ENCODE measurements at regions not wholly inside any gene's neighbourhood (a gene's known extent, or its start where the extent isn't known, plus 50 kb on each side); places are given as distances from the start of the nearest gene placed in this dataset.

DNA sequence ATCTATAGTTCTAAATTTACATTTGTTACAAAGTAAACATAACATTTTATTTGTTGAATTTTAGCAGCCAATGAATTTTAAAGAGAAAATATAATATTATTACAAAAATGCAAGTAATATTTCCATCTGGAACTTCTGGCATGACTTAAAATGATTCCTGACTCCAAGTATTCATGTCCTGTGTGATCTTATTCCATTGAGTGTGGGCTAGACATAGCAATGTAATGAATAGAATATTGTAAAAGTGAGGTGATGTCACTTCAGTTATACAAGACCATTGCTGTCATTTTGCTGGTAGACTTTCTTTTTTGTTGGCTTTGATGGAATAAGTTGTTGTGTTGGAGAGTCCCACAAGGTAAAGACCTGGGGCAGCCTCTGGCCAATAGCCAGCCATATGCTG is 912.2 kb upstream of the PIK3C3 start:
- Histone ChIP-seq H3K27me3 (replicated peaks) (no peaks in the 10 kb centered on the region), H3K27ac (no peak overlapping the region), H3K4me1 (replicated peaks) (no peaks in the 10 kb centered on the region), H3K9me3 (replicated peaks) (no peaks in the 10 kb centered on the region), H3K36me3 (no peaks in the 10 kb centered on the region), H3K4me3 (no peak overlapping the region)
- no peak for DNase-seq (ENCODE audit: low read depth in 1 of 2, low spot score in 2 of 2)

DNA sequence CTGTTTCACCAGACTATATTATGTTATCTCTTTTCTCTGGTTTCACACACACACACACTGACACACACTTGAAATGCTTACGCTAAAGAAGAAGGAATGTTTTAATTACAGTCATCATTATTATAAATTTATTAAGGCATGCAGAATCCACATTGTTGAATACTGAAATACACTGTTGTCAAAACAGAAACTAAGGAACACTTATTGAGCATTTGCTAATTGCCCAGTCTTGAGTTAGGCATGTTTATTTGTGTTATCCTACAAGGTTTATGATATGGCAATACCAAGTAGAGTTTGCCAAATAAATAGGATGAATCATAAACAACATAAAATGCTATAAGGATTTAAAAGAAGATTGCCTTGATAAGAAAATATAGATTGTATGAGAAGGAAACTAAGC is 917.0 kb upstream of the PIK3C3 start:
- Histone ChIP-seq H3K36me3 (no peaks in the 10 kb centered on the region), H3K4me1 (replicated peaks) (no peaks in the 10 kb centered on the region), H3K27ac (no peak overlapping the region), H3K9me3 (replicated peaks) (no peaks in the 10 kb centered on the region), H3K4me3 (no peak overlapping the region), H3K27me3 (replicated peaks) (no peaks in the 10 kb centered on the region)
- no peak for DNase-seq (ENCODE audit: low read depth in 1 of 2, low spot score in 2 of 2)

DNA sequence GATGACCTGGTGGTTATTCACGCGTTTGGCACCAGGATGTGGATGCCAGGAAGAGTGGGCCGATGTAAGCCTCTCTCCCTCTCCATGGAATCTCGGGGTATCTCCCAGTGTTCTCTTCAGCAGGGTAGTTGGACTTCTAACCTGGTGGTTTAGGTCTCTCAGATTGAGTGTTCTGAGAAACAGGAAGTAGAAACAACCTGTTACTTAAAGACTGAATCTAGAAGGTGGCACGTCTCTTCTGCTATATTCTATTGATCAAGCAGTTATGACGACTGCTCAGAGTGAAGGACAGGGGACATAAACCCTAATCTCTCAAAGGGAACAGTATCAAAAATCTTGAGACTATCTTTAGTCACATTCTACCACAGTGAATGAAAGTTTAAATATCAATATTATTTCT is 918.7 kb upstream of the PIK3C3 start:
- no peaks in the 10 kb centered on the region for H3K4me1 ChIP-seq (replicated peaks)
- no peaks in the 10 kb centered on the region for H3K27me3 ChIP-seq (replicated peaks)
- no peak for DNase-seq (ENCODE audit: low read depth in 1 of 2, low spot score in 2 of 2)
- H3K4me3 ChIP-seq, result no peak overlapping the region
- H3K9me3 ChIP-seq (replicated peaks), result no peaks in the 10 kb centered on the region
- H3K27ac ChIP-seq, result no peak overlapping the region
- no peaks in the 10 kb centered on the region for H3K36me3 ChIP-seq

DNA sequence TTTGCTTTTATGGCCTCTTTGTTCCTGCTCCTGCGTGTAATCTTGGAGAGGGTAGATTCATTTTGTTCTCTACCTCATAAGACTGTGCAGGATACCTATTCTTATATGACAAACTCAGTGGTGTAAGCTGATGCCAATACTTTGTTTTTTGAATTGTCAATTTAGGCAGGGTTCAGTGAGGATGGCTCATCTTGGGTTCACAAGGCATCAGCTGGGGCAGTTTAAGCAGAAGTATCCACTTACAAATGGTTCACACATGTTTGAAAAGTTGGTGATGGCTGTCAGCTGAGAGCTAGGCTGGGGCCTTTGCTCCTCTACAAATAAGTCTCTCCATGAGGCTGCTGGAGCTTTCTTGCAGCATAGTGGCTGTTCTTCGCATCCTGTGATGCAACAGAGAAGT is 920.6 kb upstream of the PIK3C3 start:
- H3K4me1 ChIP-seq (replicated peaks), result no peaks in the 10 kb centered on the region
- no peak for DNase-seq (ENCODE audit: low read depth in 1 of 2, low spot score in 2 of 2)
- no peak overlapping the region for H3K27ac ChIP-seq
- no peaks in the 10 kb centered on the region for H3K9me3 ChIP-seq (replicated peaks)
- no peaks in the 10 kb centered on the region for H3K27me3 ChIP-seq (replicated peaks)
- no peaks in the 10 kb centered on the region for H3K36me3 ChIP-seq
- H3K4me3 ChIP-seq, result no peak overlapping the region

DNA sequence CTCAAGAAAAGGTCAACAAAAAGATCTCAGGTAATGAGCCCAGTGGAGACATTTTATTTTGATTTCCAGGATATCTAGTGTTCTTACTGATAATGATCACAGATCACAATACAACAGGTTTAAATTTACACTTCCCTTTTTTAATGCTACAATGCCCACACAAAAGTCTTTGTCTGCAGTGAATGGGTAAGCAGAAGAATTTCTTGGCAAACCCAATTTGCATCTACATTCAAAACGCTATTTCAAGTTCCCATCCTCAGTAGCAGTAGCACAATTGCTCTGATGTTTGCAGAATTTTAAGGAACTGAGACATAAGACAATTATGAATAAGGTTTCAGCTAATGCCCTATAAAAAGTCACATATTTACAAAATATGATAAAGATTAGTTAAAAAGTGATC is 929.4 kb upstream of the PIK3C3 start:
- no peaks in the 10 kb centered on the region for H3K27me3 ChIP-seq (replicated peaks)
- H3K27ac ChIP-seq, result no peak overlapping the region
- no peak overlapping the region for H3K4me3 ChIP-seq
- DNase-seq (ENCODE audit: low read depth in 1 of 2, low spot score in 2 of 2), result no peak
- no peaks in the 10 kb centered on the region for H3K9me3 ChIP-seq (replicated peaks)
- no peaks in the 10 kb centered on the region for H3K36me3 ChIP-seq
- H3K4me1 ChIP-seq (replicated peaks), result no peaks in the 10 kb centered on the region

DNA sequence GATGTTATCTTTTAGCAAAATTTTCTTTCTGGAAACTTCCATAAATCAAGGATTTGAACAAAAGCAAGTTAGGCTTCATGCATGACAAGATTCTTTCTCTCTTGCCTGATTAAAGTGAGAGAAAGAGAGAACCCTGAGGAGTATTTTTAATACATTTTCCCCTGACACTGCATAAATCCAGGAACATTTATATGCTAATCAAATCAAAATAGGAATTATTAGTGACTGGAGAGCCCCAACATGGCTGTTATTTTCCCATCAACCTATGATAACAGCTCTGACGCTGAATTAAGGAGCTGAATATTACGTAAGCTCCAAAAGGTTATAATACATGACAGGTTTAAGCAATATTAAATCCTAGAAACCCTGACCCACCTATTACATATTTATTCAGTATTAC is 930.2 kb upstream of the PIK3C3 start:
- no peak overlapping the region for H3K27ac ChIP-seq
- DNase-seq (ENCODE audit: low read depth in 1 of 2, low spot score in 2 of 2), result no peak
- no peaks in the 10 kb centered on the region for H3K27me3 ChIP-seq (replicated peaks)
- no peak overlapping the region for H3K4me3 ChIP-seq
- H3K9me3 ChIP-seq (replicated peaks), result no peaks in the 10 kb centered on the region
- no peaks in the 10 kb centered on the region for H3K36me3 ChIP-seq
- H3K4me1 ChIP-seq (replicated peaks), result no peaks in the 10 kb centered on the region

DNA sequence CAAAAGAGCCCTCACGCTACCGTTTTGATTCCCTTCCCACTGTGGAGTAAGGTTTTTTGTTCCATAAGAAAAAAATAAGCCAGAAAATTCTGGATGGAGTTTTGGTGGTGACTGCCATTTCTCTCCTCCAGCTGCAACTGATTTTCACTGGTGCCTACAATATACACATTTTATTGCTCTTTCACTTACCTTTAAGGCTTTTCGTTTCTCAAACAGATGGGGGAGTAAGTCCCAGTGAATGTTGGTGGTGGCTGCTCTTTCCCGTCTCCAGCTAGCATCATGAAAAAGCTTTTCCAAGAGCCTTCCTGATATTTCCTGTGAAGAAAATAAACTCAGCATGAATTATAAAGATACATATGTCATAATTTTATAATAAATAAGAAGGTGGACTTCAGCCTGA is 932.5 kb upstream of the PIK3C3 start:
- no peak overlapping the region for H3K27ac ChIP-seq
- DNase-seq (ENCODE audit: low read depth in 1 of 2, low spot score in 2 of 2), result no peak

DNA sequence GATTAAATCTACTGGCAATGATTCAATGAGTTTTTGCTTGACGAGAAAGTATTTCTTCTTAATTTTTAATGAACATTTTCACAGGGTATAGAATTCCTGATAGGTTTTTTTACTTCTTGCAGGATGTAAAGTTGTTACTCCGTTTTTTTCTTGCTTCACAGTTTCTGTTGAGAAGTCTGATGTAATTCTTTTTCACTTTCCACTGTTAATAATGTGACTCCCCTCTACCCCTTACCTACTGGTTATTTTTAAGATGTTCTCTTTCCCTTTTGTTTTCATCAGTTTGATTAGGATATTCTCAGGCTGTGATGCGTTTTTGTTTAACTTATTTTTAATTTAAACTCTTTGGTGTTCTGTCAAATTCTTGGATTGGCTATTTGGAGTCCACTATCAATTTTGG is 933.9 kb upstream of the PIK3C3 start:
- Histone ChIP-seq H3K4me3 (no peak overlapping the region), H3K36me3 (no peaks in the 10 kb centered on the region), H3K4me1 (replicated peaks) (no peaks in the 10 kb centered on the region), H3K27me3 (replicated peaks) (no peaks in the 10 kb centered on the region), H3K9me3 (replicated peaks) (no peaks in the 10 kb centered on the region), H3K27ac (no peak overlapping the region)
- DNase-seq (ENCODE audit: low read depth in 1 of 2, low spot score in 2 of 2), result no peak

More for the DNA sequence above, 932.5 kb upstream of the PIK3C3 start:
- Histone ChIP-seq H3K4me3 (no peak overlapping the region), H3K36me3 (no peaks in the 10 kb centered on the region), H3K27me3 (replicated peaks) (no peaks in the 10 kb centered on the region), H3K4me1 (replicated peaks) (no peaks in the 10 kb centered on the region), H3K9me3 (replicated peaks) (no peaks in the 10 kb centered on the region)

DNA sequence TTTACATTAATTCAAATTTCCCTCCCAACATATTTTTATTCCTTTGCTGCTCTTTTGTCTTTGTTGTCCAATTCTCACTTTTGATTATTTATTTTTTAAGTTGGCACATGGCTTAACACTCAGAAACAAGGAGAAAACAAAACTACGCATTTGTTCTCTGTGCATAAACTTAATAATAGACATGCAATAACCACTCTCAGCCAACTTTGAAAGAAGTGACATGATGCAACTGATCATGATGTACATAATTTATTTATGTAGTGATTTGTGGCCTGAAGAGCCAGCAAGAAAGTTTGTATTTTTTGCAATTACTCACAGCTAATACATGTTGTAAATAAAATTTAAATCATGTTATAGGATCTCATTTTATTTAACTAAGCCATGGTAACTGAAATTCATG is 942.8 kb upstream of the PIK3C3 start:
- Histone ChIP-seq H3K4me3 (no peak overlapping the region), H3K9me3 (replicated peaks) (no peaks in the 10 kb centered on the region), H3K27me3 (replicated peaks) (no peaks in the 10 kb centered on the region), H3K27ac (no peak overlapping the region), H3K4me1 (replicated peaks) (no peaks in the 10 kb centered on the region), H3K36me3 (no peaks in the 10 kb centered on the region)
- DNase-seq (ENCODE audit: low read depth in 1 of 2, low spot score in 2 of 2), result no peak

DNA sequence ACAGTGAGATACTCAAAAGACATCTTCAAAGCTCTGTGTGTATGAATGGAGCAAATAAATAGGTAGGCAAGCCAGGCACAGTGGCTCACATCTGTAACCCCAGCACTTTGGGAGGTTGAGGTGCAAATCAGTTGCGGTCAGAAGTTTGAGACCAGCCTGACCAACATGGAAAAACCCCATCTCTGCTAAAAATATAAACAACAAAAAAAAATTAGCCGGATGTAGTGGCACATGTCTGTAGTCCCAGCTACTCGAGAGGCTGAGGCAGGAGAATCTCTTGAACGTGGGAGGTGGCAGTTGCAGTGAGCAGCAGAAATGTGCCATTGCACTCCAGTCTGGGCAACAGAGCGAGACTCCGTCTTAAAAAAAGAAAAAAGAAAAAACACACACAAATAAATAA is 945.1 kb upstream of the PIK3C3 start:
- DNase-seq (ENCODE audit: low read depth in 1 of 2, low spot score in 2 of 2), result no peak
- Histone ChIP-seq H3K27me3 (replicated peaks) (no peaks in the 10 kb centered on the region), H3K4me1 (replicated peaks) (no peaks in the 10 kb centered on the region), H3K4me3 (no peak overlapping the region), H3K9me3 (replicated peaks) (no peaks in the 10 kb centered on the region), H3K36me3 (no peaks in the 10 kb centered on the region), H3K27ac (no peak overlapping the region)

DNA sequence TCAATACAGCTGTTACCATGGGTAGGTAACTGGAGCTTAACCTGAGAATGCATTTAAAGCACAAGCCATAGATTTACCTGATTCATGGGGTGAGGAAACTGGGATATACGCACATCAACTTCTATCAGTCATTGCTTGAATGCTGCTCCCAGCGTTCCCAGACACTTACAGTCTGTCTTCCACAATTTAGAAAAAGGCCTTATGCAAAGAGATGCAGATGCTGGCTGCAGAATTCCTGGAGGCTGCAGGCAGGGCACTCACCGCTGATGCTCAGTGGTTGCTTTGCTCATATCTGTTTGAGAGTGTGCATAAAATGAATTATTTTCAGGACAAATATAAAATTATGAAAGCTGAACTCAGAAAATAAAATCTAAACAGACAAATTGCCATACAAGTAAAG is 950.7 kb upstream of the PIK3C3 start:
- H3K36me3 ChIP-seq, result no peaks in the 10 kb centered on the region
- DNase-seq (ENCODE audit: low read depth in 1 of 2, low spot score in 2 of 2), result no peak

DNA sequence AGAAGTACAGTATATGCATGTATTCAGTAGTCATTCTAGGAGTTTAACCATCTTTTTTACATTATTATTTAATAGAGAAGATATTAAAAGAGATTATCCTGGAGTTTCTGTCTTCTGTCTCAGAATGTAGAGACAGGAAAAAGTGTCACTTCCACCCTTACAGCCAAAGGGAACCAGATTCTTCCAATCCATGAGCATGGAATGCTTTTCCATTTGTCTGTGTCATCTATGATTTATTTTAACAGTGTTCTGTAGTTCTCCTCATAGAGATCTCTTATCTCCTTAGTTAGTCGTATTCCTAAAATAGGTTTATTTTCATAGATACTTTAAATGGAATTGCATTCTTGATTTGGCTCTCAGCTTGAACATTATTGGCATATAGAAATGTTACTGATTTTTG is 959.5 kb upstream of the PIK3C3 start:
- H3K36me3 ChIP-seq, result no peaks in the 10 kb centered on the region
- H3K4me3 ChIP-seq, result no peak overlapping the region
- no peaks in the 10 kb centered on the region for H3K4me1 ChIP-seq (replicated peaks)
- H3K9me3 ChIP-seq (replicated peaks), result no peaks in the 10 kb centered on the region
- H3K27ac ChIP-seq, result no peak overlapping the region
- no peak for DNase-seq (ENCODE audit: low read depth in 1 of 2, low spot score in 2 of 2)
- no peaks in the 10 kb centered on the region for H3K27me3 ChIP-seq (replicated peaks)

More for the DNA sequence above, 950.7 kb upstream of the PIK3C3 start:
- no peaks in the 10 kb centered on the region for H3K4me1 ChIP-seq (replicated peaks)
- no peak overlapping the region for H3K4me3 ChIP-seq
- no peaks in the 10 kb centered on the region for H3K27me3 ChIP-seq (replicated peaks)
- no peaks in the 10 kb centered on the region for H3K9me3 ChIP-seq (replicated peaks)
- H3K27ac ChIP-seq, result no peak overlapping the region

DNA sequence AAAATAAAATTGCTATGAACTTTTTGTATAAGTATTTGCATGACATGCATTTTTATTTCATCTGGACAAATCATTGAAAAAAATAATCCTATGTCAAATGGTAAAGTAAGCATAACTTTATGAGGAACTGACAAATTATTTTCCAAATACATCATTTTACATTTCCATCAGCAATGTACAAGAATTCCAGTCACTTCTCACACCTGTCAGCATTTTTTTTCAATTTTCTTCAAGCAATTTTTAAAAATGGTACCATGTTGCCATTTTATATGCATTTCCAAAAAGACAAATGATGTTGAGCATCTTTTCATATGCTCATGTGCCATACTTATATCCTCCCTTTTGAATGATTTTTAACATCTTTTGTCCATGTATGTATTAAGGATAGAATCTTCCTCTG is 961.7 kb upstream of the PIK3C3 start:
- H3K36me3 ChIP-seq, result no peaks in the 10 kb centered on the region
- no peak overlapping the region for H3K27ac ChIP-seq
- no peaks in the 10 kb centered on the region for H3K27me3 ChIP-seq (replicated peaks)
- no peak for DNase-seq (ENCODE audit: low read depth in 1 of 2, low spot score in 2 of 2)
- no peak overlapping the region for H3K4me3 ChIP-seq
- no peaks in the 10 kb centered on the region for H3K9me3 ChIP-seq (replicated peaks)
- H3K4me1 ChIP-seq (replicated peaks), result no peaks in the 10 kb centered on the region

DNA sequence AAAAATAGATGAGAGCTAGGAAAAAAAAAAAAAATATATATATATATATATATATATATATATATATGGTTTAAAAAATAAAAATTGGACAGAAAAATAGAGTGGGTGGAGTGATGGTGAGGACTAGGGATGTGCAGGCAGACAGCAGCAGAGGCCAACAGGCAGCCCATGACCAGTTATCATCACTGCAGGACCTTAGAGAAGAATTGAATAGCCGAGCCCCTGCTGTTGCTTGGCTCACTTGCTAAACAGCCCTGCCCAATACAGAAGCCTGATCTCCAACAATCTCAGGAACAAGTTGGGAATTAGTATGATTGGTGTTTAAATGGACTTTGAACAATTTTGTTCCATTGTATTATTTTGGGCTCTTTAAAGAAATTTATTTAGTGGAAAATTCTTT is 967.5 kb upstream of the PIK3C3 start:
- Histone ChIP-seq H3K36me3 (no peaks in the 10 kb centered on the region), H3K4me1 (replicated peaks) (no peaks in the 10 kb centered on the region), H3K4me3 (no peak overlapping the region), H3K27me3 (replicated peaks) (no peaks in the 10 kb centered on the region), H3K27ac (no peak overlapping the region), H3K9me3 (replicated peaks) (no peaks in the 10 kb centered on the region)
- no peak for DNase-seq (ENCODE audit: low read depth in 1 of 2, low spot score in 2 of 2)

DNA sequence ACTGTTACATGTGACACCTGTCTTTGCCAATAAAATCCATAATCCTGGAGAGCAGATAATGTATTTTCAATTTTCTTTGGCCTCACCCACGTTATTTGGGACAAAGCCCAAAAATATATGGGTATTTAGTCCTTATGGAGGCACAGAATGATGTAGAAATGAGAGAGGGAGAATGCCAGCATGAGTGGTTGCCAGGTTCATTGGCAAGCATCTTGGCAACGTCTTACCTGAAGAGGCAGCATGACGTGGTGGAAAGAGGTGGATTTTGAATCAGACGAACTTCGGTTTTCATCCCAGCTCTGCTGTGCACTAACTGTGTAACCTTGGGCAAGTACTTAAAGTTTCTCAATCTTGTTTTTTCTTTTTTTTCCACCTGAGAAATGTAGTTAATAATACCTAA is 969.6 kb upstream of the PIK3C3 start:
- Histone ChIP-seq H3K4me1 (replicated peaks) (no peaks in the 10 kb centered on the region), H3K27me3 (replicated peaks) (no peaks in the 10 kb centered on the region), H3K36me3 (no peaks in the 10 kb centered on the region), H3K4me3 (no peak overlapping the region), H3K27ac (no peak overlapping the region), H3K9me3 (replicated peaks) (no peaks in the 10 kb centered on the region)
- DNase-seq (ENCODE audit: low read depth in 1 of 2, low spot score in 2 of 2), result no peak
